ENCODE measurements at regions not wholly inside any gene's neighbourhood (a gene's known extent, or its start where the extent isn't known, plus 50 kb on each side); places are given as distances from the start of the nearest gene placed in this dataset.

DNA sequence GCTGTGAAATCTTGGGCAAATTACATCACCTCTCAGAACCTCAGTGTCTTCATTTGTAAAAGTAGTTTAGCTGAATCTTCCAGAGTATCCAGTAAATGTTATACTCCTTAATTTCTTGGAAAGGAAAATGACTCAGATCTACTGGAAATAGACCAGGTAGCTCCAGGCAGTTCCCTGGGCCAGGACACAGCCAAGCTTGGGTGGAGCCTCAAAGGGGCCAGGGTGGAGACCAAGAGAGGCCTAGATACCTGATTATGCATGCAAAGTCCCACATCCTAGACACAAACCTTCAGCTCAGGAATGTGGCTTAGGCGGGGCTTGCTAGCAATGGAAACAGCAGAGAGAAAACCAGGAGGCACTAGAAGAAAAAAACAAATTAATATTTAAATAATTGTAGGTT is 272.8 kb downstream of the MAFB start:
- DNase-seq (ENCODE audit: low read depth in 4 of 4, low spot score in 2 of 4) = no peak

DNA sequence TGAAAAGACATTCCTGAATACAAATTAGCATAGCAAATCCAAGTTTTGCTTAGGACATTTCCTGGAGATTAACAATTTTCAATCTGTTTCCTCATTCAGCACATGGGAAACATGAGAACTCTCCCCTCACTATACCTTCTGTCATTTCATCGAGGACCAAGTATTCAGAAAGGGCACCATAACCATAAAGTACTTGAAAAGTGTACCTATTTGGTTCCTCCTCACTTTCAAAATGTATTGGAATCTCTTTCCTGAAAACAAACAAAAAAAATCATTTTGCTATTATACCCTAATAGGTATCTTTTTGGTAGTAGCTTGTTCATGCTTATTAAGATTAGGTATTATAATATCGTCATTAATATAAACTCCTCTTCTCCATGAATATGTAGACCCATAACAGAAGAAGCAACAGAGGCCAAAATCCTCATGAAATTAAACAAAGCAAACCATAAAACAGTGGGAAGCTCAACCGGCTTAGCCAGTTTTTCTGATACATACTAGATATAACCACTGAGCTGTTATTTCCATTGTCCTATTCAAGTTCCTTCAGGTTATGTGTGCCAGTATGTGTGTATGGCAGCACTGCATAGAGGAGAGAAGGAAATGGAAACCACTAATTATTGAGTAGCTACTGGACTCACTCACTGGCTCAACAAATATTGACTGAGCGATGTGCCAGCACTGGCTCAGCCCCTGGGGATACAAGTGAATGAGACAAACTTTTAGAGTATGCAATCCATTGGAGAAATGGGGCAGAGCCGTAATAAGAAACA is 274.0 kb downstream of the MAFB start:
- no peak for DNase-seq (ENCODE audit: low read depth in 4 of 4, low spot score in 2 of 4)

DNA sequence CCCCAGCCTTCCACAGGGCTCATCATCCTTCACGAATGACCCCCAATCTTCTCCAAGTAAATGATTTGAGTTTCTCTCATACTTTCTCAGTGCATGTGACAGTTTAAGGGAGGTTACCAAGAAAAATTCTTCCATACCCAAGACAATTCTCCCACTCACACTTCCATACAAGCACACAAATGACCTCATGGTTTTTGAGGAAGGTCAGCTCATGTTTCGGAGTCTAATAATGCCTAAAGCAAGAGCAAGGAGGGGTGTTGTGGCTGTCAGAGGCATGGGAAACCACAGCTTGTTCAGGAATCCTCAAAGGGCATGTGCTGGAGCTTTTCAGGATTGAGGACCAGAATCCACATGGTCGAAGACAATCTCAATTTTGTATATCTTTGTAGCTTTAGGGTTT is 279.0 kb downstream of the MAFB start:
- no peak for DNase-seq (ENCODE audit: low read depth in 4 of 4, low spot score in 2 of 4)

DNA sequence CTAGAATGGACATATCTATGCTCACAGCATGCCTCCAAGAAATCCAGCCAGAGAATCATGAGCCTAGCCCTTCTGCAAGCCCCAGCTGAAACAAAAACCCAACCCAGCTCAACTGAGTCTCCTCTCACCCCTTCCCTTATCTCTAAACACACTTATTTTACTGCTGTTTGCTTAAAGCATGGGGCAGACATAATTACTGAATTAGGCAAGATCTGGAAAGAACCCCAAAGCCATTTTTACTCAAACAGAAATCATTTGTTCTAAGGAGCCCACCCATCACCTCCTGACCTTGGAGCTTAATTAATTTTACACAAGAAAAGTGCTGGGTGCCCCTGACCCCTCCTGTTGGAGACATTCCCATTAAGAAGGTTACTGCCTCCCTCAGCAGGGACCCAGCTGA is 291.6 kb downstream of the MAFB start:
- DNase-seq (ENCODE audit: low read depth in 4 of 4, low spot score in 2 of 4) = no peak

DNA sequence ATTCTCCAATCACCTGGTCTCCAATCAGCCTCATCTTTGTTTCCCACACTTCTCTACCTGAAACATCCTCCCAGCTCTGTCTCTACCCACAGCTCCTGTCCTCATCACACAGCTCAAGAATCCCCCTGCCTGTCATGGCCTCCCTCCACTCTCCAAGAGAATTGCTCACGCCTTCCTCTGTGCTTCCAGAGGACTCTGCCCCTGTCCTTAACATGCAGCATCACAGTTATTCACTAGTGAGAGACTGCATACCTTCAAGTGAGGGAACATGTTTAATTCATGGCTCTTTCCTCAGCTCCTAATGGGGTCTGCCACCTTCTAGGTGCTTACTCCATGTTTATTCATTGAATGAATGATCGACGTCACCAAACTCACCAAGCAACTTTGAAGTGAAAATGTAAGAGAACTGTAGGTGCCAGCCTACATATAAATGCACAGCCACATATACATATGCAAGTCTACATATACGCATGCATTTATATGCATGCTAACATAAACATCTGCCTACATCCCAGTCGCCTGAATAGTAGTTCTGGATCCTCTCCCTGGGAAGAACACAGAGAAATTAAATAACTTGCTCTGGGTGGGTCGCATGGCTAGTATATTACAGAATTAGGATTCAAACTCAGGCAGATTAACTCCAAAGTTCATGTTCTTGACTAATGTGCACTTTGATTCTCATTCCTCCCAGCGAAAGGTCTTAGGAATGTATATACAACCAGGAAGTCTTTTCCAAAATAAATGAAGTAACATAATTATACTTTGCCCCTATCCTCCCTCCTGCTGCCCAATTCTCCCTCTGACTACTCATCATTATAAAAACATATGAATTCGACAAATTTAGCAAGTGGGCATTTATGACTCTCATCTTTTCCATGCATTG is 295.6 kb downstream of the MAFB start:
- no peak for DNase-seq (ENCODE audit: low read depth in 4 of 4, low spot score in 2 of 4)

DNA sequence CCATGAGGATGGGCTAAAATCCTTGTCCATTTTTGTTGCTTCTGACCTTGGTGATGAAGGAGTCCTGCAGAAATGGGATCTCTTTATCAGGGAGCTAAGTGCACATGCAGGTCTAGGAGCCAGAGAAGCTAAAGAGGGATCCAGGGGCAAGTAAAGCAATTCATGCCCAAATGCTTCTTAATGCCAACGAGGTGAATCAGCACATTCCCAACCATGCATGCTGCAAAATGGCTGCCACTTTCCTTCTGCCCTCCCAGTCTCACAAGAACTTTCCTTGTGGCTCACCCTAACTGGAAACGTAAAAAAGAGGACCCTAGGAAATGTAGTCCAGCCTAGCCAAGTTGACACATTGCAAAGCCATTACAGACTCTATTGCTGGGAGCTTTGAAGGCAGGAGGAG is 298.4 kb downstream of the MAFB start:
- no peak for DNase-seq (ENCODE audit: low read depth in 4 of 4, low spot score in 2 of 4)

DNA sequence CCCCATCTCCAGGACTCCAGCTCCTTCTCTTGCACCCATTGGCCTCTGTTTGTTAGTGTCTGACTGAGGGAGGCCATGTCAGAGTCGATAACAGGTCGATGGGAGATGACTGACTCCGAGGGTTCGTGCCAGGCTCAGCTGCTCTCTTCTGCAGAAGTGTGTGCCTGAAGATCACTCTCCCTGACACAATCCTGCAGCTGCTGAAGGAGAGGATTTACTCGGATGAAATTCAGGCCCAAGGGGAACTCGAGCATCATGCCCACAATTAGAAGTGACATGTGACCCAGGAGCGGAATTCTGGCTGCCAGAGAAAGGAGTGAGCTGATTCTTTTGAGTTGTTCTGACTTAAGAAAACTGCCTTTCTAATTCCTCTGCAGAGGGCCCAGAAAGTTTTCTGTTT is 318.2 kb downstream of the MAFB start:
- no peak for DNase-seq (ENCODE audit: low read depth in 4 of 4, low spot score in 2 of 4)

DNA sequence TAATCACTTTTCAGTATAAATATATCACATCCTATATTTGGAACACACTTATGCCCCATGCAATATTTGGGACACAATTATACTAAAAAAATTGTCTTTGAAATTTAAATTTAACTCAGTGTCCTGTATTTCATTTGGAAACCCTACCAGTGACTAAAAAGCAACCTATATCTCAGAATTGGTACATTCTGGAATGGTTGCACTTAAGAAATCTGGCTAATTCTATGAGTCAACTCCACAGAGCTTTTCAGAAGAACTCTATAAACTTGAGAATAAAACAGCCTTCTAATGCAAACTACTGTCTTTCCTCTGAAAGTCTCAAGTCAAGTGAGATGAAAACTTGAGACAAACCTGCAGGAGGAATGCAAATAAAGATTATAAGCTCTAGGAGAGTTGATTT is 320.2 kb downstream of the MAFB start:
- DNase-seq (ENCODE audit: low read depth in 4 of 4, low spot score in 2 of 4) = no peak

DNA sequence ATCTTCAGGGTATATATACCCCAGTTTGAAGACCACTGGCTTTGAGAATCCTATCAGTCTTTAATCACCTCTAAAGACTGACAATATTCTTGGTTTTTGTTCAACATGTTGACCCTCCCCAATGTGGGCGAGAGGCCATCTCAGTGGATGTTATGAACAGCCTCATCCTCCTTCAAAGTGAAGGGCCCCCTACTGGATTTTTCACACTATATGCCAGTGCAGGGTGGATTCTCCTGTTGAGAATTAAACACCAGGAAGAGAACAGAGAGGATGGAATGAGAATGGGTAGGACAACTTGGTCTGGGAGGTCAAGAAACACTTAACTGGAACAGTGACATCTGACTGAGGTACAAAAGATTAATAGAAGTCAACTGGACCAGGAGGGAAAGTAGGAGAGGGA is 327.1 kb downstream of the MAFB start:
- DNase-seq (ENCODE audit: low read depth in 4 of 4, low spot score in 2 of 4) = no peak

DNA sequence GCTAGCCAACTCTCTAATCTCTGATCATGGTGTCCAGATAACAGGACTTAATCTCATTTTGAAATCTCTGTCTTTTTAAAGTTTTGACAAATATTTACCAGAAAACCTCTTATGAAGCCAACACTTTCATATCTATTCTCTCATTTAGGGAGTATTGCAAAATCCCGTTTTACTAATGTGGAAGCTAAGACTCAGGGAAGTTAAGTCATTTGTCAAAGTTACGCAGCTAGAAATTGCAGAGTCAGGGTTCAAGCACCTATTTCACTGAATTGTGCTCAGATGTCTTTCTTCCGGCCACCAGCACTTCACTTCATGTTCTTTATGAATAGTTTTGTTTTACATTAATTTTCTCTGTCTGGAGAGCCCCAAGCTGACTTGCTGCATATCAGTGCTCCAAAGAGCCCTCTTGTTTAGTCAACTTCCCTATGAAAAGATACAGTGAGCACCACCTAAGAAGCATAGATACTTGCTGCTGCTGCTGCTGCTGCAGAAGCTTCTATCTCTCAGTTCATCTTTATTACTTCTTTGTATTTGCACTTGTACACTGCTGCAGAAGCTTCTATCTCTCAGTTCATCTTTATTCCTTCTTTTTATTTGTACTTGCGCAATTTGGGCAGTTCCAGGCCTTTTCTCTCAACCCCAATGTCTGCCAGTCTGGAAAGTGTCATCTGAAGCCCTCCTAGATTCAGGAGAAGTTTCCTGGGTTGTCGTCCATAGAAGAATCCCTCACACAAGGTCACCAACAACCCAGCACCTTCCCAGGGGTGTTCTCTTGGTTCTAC is 329.7 kb downstream of the MAFB start:
- no peak for DNase-seq (ENCODE audit: low read depth in 4 of 4, low spot score in 2 of 4)

DNA sequence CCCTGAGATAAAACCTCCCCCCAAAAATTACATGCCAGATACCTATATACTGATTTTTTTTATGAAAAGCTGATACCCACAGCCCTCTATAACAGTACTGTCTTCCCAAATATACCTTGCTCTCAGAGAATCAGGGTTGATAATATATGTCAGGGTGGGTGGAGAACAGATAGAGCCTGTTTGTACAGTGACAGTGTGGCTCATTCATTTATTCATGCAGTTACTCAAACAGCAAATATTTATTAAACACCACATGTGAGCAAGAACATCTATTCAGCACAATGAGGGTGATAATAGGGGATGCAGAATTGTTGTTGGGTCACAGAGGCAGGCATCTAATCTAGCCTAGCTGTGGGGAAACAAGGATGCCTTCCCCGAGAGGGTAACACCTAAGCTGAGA is 334.2 kb downstream of the MAFB start:
- DNase-seq (ENCODE audit: low read depth in 4 of 4, low spot score in 2 of 4) = no peak

DNA sequence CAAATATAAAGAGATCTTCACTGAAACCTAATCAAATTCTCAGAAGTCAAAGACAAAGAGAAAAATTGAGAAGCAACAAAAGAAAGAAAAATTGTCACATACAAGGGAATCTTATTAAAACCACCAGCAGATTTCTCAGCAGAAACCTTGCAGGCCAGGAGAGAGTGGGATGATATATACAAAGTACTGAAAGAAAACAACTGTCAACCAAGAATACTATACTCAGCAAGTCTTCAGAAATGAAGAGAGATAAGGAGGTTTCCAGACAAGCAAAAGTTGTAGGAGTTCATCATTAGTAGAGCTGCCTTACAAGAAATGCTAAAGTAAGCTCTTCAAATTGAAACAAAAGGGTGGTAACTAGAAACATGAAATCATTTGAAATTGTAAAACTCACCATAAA is 345.6 kb downstream of the MAFB start:
- no peak for DNase-seq (ENCODE audit: low read depth in 4 of 4, low spot score in 2 of 4)

DNA sequence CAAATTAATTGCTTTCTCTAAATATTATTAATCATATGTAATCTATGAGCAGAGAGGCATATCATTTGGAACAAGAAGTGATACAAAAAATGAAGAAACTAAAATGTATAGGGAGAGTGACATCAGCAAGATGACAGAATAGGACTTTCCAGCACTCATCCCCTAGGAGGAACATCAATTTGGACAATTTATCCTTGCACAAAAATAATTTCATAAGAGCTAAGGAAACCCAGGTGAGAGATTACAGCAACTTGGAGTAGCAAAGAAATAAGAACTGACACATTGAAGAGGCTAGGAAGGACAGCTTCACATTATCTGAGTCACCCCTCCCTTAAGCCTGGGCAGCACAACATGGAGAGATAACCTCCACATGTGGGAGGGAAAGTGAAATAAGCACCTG is 347.5 kb downstream of the MAFB start:
- DNase-seq (ENCODE audit: low read depth in 4 of 4, low spot score in 2 of 4) = no peak

DNA sequence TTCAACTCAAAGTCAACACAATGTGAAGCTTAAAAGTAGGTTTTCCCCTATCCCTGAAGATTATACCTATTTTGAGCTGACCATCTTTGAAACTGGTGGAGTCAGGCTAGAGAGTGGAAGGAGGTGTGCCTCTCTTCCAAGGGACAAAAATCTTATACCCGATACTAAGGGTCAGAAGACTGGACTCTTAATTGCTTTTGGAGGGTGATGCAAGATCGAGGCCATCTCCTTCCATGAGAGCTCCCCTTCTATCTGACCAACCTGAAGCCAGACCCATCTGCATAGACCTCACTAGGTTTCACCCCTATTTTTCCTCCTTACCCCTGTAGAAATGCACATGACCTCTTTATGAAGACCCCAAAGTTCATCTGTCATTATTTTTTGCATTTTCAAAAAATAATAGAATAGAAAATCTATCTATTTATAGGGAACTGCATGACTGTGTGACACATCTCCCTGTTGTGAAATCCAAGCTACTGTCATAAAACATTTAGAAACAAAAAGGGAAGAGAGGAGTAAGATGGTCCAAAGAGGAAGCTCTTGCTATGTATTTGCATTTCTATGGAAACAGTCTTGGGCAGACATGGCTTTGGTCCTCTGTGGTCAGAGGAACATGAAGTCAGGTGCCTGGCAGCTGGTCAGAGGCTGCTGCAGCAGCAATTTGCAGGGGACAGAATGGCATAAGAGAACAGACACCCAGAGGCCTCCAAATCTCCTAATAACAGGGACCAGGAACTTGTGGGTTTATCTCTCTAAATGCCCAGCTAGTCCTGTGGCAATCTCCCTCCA is 349.2 kb downstream of the MAFB start:
- DNase-seq (ENCODE audit: low read depth in 4 of 4, low spot score in 2 of 4) = no peak

DNA sequence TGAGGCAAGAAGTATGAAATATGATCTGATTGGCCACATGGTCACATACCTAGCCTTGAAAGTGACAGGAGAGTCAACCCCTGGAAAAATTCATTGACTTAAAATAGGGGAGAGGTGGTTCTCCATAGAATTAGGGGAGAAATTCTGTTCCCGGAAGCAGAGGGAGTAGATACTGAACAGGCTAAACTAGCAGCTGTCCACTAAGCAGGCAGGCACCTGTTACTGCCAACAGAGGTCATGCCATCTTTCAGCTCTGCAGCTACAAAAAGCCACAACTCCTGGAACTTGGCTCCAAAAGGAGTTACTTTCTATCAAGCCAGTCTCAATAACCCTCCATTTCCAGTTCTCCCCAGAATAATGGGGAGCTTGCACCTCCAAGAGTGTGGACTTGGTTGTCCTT is 352.5 kb downstream of the MAFB start:
- DNase-seq (ENCODE audit: low read depth in 4 of 4, low spot score in 2 of 4) = no peak

DNA sequence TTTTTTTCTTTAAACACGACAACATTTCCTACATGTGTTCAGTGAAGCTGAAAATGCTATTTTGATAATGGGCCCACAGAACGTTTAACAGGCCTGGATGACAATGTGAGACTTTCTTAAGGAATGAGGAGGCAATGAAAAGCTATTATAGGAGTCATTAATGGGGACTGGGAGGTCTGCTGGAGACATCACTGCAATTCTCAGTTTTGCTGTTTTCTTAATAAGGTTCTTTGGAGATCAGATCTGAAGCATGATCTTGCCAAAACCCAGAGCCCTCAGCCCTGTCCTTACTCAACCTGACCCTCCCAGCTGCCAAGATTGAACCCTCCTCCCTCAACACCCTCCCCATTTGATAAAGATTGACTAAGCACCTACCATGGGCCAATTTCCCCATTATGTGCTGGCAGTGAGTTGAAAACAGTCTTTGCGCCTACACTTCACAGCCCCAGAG is 353.1 kb downstream of the MAFB start:
- DNase-seq (ENCODE audit: low read depth in 4 of 4, low spot score in 2 of 4) = no peak

DNA sequence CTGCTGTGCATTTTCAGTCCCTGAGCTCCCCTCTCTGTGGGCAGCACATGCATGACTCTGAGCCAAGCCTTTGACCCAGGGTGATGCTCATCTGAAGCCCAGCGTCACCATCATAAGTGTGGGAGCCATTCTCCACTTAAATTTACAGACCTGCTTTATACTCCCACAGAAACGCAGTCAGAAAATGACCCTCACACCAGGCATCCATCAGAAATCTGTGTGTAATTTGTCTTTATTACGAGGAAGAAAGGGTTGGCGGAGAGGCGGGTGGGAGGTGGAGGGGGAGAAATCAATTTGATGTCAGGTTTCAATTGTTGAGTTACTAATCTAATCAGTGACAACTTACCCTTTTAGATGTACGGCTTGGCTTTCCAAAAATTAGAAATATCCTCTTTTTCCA is 353.6 kb downstream of the MAFB start:
- DNase-seq (ENCODE audit: low read depth in 4 of 4, low spot score in 2 of 4) = peak in 1 of 4 donors; percentile 13

DNA sequence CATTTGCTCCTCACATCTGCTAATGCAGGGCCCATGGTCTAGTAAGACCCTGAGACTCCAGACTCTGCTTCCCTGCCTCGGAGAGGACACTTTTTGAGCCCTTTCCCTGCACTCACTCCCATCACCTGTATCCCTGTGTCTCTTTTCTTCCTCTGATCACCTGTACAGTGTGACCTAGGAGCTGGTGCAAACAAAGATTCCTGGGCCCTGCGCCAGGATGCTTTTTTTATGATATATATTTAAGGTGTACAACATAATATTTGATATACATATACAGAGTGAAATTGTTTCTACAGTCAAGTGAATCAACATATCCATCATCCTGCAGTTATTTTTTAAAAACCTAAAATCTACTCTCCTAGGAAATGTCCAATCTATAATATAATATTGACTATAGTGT is 355.4 kb downstream of the MAFB start:
- DNase-seq (ENCODE audit: low read depth in 4 of 4, low spot score in 2 of 4) = no peak

DNA sequence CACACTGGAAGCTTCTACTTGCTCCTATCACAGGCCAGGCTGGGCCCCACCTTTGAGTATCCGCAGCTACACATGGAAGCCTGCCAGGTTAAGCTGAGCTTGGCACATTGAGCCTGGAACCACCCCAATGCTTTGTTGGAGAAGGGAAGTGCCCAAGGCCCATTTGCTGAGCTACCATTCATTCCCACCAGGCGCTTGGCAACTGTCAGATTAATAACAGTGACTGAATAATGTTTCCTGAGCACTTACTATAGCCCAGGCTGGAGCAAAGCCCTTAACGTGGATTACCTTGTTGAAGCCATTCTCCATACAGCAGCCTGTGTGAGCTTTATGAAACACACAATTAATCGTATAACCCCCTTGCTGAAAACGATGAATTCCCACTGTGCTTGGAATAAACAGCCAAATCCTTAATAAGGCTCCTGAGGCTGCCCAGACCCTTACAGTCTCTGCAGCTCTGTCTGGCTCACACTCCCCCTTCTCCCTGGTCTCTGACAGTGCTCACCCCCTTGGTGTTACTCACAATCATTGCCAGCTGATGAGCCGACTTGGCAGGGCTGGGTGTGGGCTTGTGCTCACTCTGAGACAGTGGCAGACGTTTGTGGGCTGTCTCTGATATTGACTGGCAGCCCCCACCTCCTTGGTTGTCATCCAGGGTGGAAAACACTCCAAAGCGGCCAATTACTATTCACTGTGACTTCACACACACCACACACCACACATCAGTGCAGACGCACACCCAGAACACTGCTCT is 357.1 kb downstream of the MAFB start:
- no peak for DNase-seq (ENCODE audit: low read depth in 4 of 4, low spot score in 2 of 4)

DNA sequence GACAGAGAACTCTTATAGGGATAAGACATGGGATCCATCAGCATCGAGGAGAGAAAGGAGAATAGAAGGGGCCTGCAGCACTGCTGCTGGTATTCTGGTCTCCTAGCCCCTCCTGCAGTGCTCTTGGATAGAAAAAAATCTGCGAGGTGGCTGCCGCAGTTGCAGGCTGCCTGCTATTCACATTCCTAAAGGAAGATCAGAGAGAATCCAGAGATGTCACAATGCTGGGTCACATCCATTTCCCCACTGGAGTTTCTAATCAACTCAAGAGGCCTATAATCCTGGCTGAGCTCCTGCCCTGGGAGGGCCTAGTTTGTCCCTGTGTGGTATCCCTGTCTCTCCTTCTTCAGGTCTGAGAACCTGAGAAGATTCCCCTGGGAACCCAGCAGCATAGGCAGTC is 357.8 kb downstream of the MAFB start:
- no peak for DNase-seq (ENCODE audit: low read depth in 4 of 4, low spot score in 2 of 4)

Measured in left renal cortex interstitium (tissue), 4 donors.